Parathyroid adenoma (tissue), 2 donors: ENCODE measurements at regions not wholly inside any gene's neighbourhood (a gene's known extent, or its start where the extent isn't known, plus 50 kb on each side); places are given as distances from the start of the nearest gene placed in this dataset.

Experiments used
- H2AFZ ChIP-seq: fragments of 300-600 bp; sonication (generic); one replicate; pipeline ENCODE4 v1.7.0; 2017; ENCODE audit warnings: antibody characterized with exemption, mild to moderate bottlenecking
- H3K27ac ChIP-seq: fragments of 300-600 bp; sonication (generic); one replicate; pipeline ENCODE4 v1.7.0; 2017
- H3K27me3 ChIP-seq: fragments of 300-600 bp; sonication (generic); one replicate; pipeline ENCODE4 v1.7.0; 2017; ENCODE audit warnings: low read length; ENCODE audit not compliant: control insufficient read depth, insufficient read depth
- H3K36me3 ChIP-seq: fragments of 300-600 bp; sonication (generic); one replicate; pipeline ENCODE4 v1.7.0; 2017; ENCODE audit warnings: low read length; ENCODE audit not compliant: control insufficient read depth, insufficient read depth
- H3K4me1 ChIP-seq: fragments of 300-600 bp; sonication (generic); one replicate; pipeline ENCODE4 v1.7.0; 2017; ENCODE audit warnings: control low read depth
- H3K4me2 ChIP-seq: fragments of 300-600 bp; sonication (generic); one replicate; pipeline ENCODE4 v1.7.0; 2017; ENCODE audit warnings: low read length
- H3K4me3 ChIP-seq: fragments of 300-600 bp; sonication (generic); one replicate; pipeline ENCODE4 v1.7.0; 2017; ENCODE audit warnings: low read depth, low read length
- H3K79me2 ChIP-seq: fragments of 300-600 bp; sonication (generic); one replicate; pipeline ENCODE4 v1.7.0; 2017; ENCODE audit warnings: control low read depth
- H3K9ac ChIP-seq: fragments of 300-600 bp; sonication (generic); one replicate; pipeline ENCODE4 v1.7.0; 2017; ENCODE audit warnings: mild to moderate bottlenecking
- H3K9me3 ChIP-seq: fragments of 300-600 bp; sonication (generic); one replicate; pipeline ENCODE4 v1.7.0; 2017; ENCODE audit warnings: low read length; ENCODE audit not compliant: control insufficient read depth
- CTCF ChIP-seq: fragments of 300-600 bp; sonication (generic); IDR thresholded peaks from one replicate; pipeline ENCODE4 v1.7.0; 2017; ENCODE audit warnings: antibody characterized with exemption, mild to moderate bottlenecking
- donor health status: primary hyperparathyroidism.

GRCh38 chr16:64809876-64810629, 311.8 kb downstream of the CDH11 start:
- Histone ChIP-seq H3K36me3 (no peaks in the 10 kb centered on the region), H3K79me2 (no peaks in the 10 kb centered on the region), H3K4me2 (no peak overlapping the region), H3K9me3 (no peaks in the 10 kb centered on the region), H3K4me1 (no peaks in the 10 kb centered on the region), H3K27ac (no peak overlapping the region), H3K27me3 (peaks cover 3% of the 10 kb centered on the region), H3K9ac (no peak overlapping the region), H3K4me3 (no peak overlapping the region), H2AFZ (no peak overlapping the region)
- TF ChIP-seq CTCF = no peak

- H2AFZ ChIP-seq = no peak overlapping the region
Observed at GRCh38 chr16:64808474-64808873, 313.4 kb downstream of the CDH11 start.

GRCh38 chr16:64791756-64792155, 330.1 kb downstream of the CDH11 start:
- H3K27me3 ChIP-seq = no peaks in the 10 kb centered on the region

More at GRCh38 chr16:64808474-64808873, 313.4 kb downstream of the CDH11 start:
- no peaks in the 10 kb centered on the region for H3K36me3 ChIP-seq
- H3K4me2 ChIP-seq = no peak overlapping the region
- no peak overlapping the region for H3K27ac ChIP-seq
- H3K4me3 ChIP-seq = no peak overlapping the region
- H3K27me3 ChIP-seq = peaks cover 3% of the 10 kb centered on the region
- H3K4me1 ChIP-seq = no peaks in the 10 kb centered on the region
- TF ChIP-seq CTCF = no peak
- no peaks in the 10 kb centered on the region for H3K9me3 ChIP-seq
- no peak overlapping the region for H3K9ac ChIP-seq
- H3K79me2 ChIP-seq = no peaks in the 10 kb centered on the region

DNA sequence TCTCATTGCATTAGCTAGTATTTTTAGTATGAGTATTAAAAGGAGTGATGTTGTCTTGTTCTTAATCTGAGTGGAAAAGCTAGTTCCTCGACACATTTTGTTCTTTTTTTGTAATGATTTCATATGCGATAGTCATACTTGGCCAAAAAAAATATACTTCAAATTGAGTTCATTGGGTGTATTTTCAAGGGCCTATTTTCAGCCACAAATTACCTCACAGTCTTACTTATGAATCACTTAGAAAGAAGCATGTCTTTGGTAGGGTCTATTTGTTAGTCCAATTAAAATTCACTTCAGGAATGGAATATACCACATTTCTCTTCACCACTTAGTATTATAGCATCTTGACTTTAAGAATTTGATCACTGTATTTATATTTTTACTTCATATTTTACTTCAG, 337.2 kb downstream of the CDH11 start:
- Histone ChIP-seq H3K9me3 (no peaks in the 10 kb centered on the region), H3K4me2 (no peak overlapping the region), H3K9ac (no peak overlapping the region), H3K4me3 (no peak overlapping the region), H3K27ac (no peak overlapping the region), H3K4me1 (no peaks in the 10 kb centered on the region), H3K27me3 (no peaks in the 10 kb centered on the region), H2AFZ (no peak overlapping the region), H3K79me2 (no peaks in the 10 kb centered on the region), H3K36me3 (no peaks in the 10 kb centered on the region)
- no peak for TF ChIP-seq CTCF

More at GRCh38 chr16:64791756-64792155, 330.1 kb downstream of the CDH11 start:
- H3K27ac ChIP-seq = no peak overlapping the region
- no peak overlapping the region for H2AFZ ChIP-seq
- no peaks in the 10 kb centered on the region for H3K4me1 ChIP-seq
- no peak for TF ChIP-seq CTCF
- H3K79me2 ChIP-seq = no peaks in the 10 kb centered on the region
- no peaks in the 10 kb centered on the region for H3K9me3 ChIP-seq
- no peaks in the 10 kb centered on the region for H3K36me3 ChIP-seq
- H3K9ac ChIP-seq = no peak overlapping the region
- H3K4me2 ChIP-seq = no peak overlapping the region
- H3K4me3 ChIP-seq = no peak overlapping the region

- Histone ChIP-seq H3K4me3 (no peak overlapping the region), H3K36me3 (no peaks in the 10 kb centered on the region), H3K27me3 (no peaks in the 10 kb centered on the region), H3K4me1 (no peaks in the 10 kb centered on the region), H3K79me2 (no peaks in the 10 kb centered on the region), H3K27ac (no peak overlapping the region), H2AFZ (no peak overlapping the region), H3K4me2 (no peak overlapping the region), H3K9ac (no peak overlapping the region), H3K9me3 (no peaks in the 10 kb centered on the region)
- no peak for TF ChIP-seq CTCF
Observed at GRCh38 chr16:64782484-64782883, 339.4 kb downstream of the CDH11 start.
